IMR-90 (cell line): ENCODE measurements at regions not wholly inside any gene's neighbourhood (a gene's known extent, or its start where the extent isn't known, plus 50 kb on each side); places are given as distances from the start of the nearest gene placed in this dataset.

Experiments
- ATAC-seq: fragments of 200-7000 bp; cut with Tn5 transposase; 2 replicates; pipeline ENCODE4 v1.9.1; 2020; ENCODE audit warnings: low read depth, mild to moderate bottlenecking, moderate library complexity
- BruUV-seq: library from RNA; stranded (reverse); fragments of 400-500 nt; replicated peaks from 2 replicates; lab custom pipeline; 2021; lab: Mats Ljungman, UMichigan
- CTCF ChIA-PET: fragments of 300-600 bp; formaldehyde crosslinking; extraction: SDS; loops from one replicate; lab custom pipeline; 2021; ENCODE audit warnings: antibody characterized with exemption; lab: Yijun Ruan, JAX
- POLR2A ChIA-PET: fragments of 300-600 bp; sonication (Branson Sonifier 250); formaldehyde crosslinking; loops from one replicate; lab custom pipeline; 2022; ENCODE audit warnings: antibody characterized with exemption; ENCODE audit not compliant: unreplicated experiment; lab: Charles Lee
- DNase-seq: peaks from one replicate; pipeline ENCODE4 v3.0.0; 2013
- H2AFZ ChIP-seq: replicated peaks from 2 replicates; pipeline ENCODE3; 2013; ENCODE audit warnings: low read length, mild to moderate bottlenecking; ENCODE audit not compliant: poor library complexity
- H2AK5ac ChIP-seq: 2 replicates; pipeline ENCODE4 v1.6.1; 2013; ENCODE audit warnings: low read depth, low read length, inconsistent platforms
- H2AK9ac ChIP-seq: replicated peaks from 2 replicates; pipeline ENCODE3; 2013; ENCODE audit warnings: mild to moderate bottlenecking, low read depth, low read length, moderate library complexity; ENCODE audit not compliant: poor library complexity
- H2BK120ac ChIP-seq: 2 replicates; pipeline ENCODE4 v1.6.1; 2013; ENCODE audit warnings: low read depth, low read length, inconsistent platforms
- H2BK15ac ChIP-seq: 3 replicates; pipeline ENCODE4 v1.6.1; 2013; ENCODE audit warnings: low read depth, low read length, inconsistent platforms
- H2BK20ac ChIP-seq: 2 replicates; pipeline ENCODE4 v1.6.1; 2013; ENCODE audit warnings: low read depth, mild to moderate bottlenecking, inconsistent platforms, low read length, moderate library complexity
- H2BK5ac ChIP-seq: 2 replicates; pipeline ENCODE4 v1.6.1; 2013; ENCODE audit warnings: mild to moderate bottlenecking, low read depth, low read length, inconsistent platforms; ENCODE audit not compliant: poor library complexity, severe bottlenecking
- H3K14ac ChIP-seq: replicated peaks from 2 replicates; pipeline ENCODE4 v1.6.1; 2013; ENCODE audit warnings: low read depth, low read length, inconsistent platforms
- H3K18ac ChIP-seq: 2 replicates; pipeline ENCODE4 v1.6.1; 2013; ENCODE audit warnings: low read depth, low read length, control low read depth
- H3K23ac ChIP-seq: 2 replicates; pipeline ENCODE4 v1.6.1; 2013; ENCODE audit warnings: low read depth, low read length, inconsistent platforms
- H3K27ac ChIP-seq: 2 replicates; pipeline ENCODE4 v1.5.1; 2013; ENCODE audit warnings: mild to moderate bottlenecking, control low read depth, low read length; ENCODE audit not compliant: insufficient read depth
- H3K27me3 ChIP-seq: 2 replicates; pipeline ENCODE4 v1.6.1; 2013; ENCODE audit warnings: low read length; ENCODE audit not compliant: control insufficient read depth, insufficient read depth
- H3K36me3 ChIP-seq: 2 replicates; pipeline ENCODE4 v1.6.1; 2013; ENCODE audit warnings: low read length, mixed read lengths; ENCODE audit not compliant: control insufficient read depth, insufficient read depth
- H3K4ac ChIP-seq: 2 replicates; pipeline ENCODE4 v1.6.1; 2013; ENCODE audit warnings: low read depth, low read length, inconsistent platforms
- H3K4me1 ChIP-seq: 2 replicates; pipeline ENCODE4 v1.6.1; 2013; ENCODE audit warnings: low read length, mixed read lengths; ENCODE audit not compliant: control insufficient read depth, insufficient read depth
- H3K4me2 ChIP-seq: 2 replicates; pipeline ENCODE4 v1.6.1; 2013; ENCODE audit warnings: low read depth, mild to moderate bottlenecking, control low read depth, low read length, moderate library complexity
- H3K4me3 ChIP-seq: 2 replicates; pipeline ENCODE4 v1.5.1; 2013; ENCODE audit warnings: low read depth, mild to moderate bottlenecking, control low read depth, low read length, moderate library complexity; ENCODE audit not compliant: insufficient read depth
- H3K56ac ChIP-seq: 2 replicates; pipeline ENCODE4 v1.6.1; 2013; ENCODE audit warnings: low read length, inconsistent platforms; ENCODE audit not compliant: insufficient read depth; ENCODE audit errors: extremely low read depth
- H3K79me1 ChIP-seq, 2 experiments: 2 replicates each; pipeline ENCODE4 v1.6.1; 2013; ENCODE audit warnings: low read length in 2 of 2, inconsistent platforms in 1 of 2, low read depth in 1 of 2
- H3K9ac ChIP-seq: 2 replicates; pipeline ENCODE4 v1.6.1; 2013; ENCODE audit warnings: low read depth, low read length, control low read depth
- H3K9me1 ChIP-seq: 2 replicates; pipeline ENCODE4 v1.6.1; 2013; ENCODE audit warnings: low read length, inconsistent platforms; ENCODE audit not compliant: insufficient read depth
- H3K9me3 ChIP-seq: 2 replicates; pipeline ENCODE4 v1.6.1; 2013; ENCODE audit warnings: low read length; ENCODE audit not compliant: control insufficient read depth, insufficient read depth
- H4K20me1 ChIP-seq: 2 replicates; pipeline ENCODE4 v1.6.1; 2013; ENCODE audit warnings: low read length, inconsistent platforms; ENCODE audit not compliant: insufficient read depth
- H4K5ac ChIP-seq: 2 replicates; pipeline ENCODE4 v1.6.1; 2013; ENCODE audit warnings: mild to moderate bottlenecking, low read depth, low read length, control low read depth
- H4K8ac ChIP-seq, 2 experiments: 2 replicates each; pipeline ENCODE4 v1.6.1; 2013; ENCODE audit warnings: low read depth in 2 of 2, low read length in 2 of 2, control low read depth in 1 of 2, inconsistent platforms in 1 of 2
- H4K91ac ChIP-seq: 2 replicates; pipeline ENCODE4 v1.6.1; 2013; ENCODE audit warnings: low read depth, low read length, inconsistent platforms; ENCODE audit not compliant: insufficient read depth
- BHLHE40 ChIP-seq: fragments of 150-350 bp; IDR thresholded peaks from 2 replicates; pipeline ENCODE4 v1.6.1; 2016; ENCODE audit warnings: mild to moderate bottlenecking, low read depth, low read length
- CEBPB ChIP-seq: IDR thresholded peaks from 2 replicates; pipeline ENCODE4 v1.6.1; 2012; ENCODE audit warnings: low read depth, low read length, improper control_type of control experiment
- CHD1 ChIP-seq: IDR thresholded peaks from 2 replicates; pipeline ENCODE4 v1.6.1; 2012; ENCODE audit warnings: low read depth, low read length, improper control_type of control experiment
- FOS ChIP-seq: fragments of 150-350 bp; IDR thresholded peaks from 2 replicates; pipeline ENCODE4 v1.6.1; 2016; ENCODE audit warnings: low read depth, low read length
- MAZ ChIP-seq: IDR thresholded peaks from 2 replicates; pipeline ENCODE4 v1.6.1; 2012; ENCODE audit warnings: low read depth, mild to moderate bottlenecking, low read length, improper control_type of control experiment, moderate library complexity, borderline replicate concordance
- MXI1 ChIP-seq: IDR thresholded peaks from 2 replicates; pipeline ENCODE4 v1.6.1; 2012; ENCODE audit warnings: low read depth, mild to moderate bottlenecking, low read length, moderate library complexity, borderline replicate concordance
- POLR2A ChIP-seq: IDR thresholded peaks from 2 replicates; pipeline ENCODE4 v1.6.1; 2012; ENCODE audit warnings: mild to moderate bottlenecking, low read depth, low read length
- RAD21 ChIP-seq: IDR thresholded peaks from 2 replicates; pipeline ENCODE4 v1.6.1; 2012; ENCODE audit warnings: low read length, improper control_type of control experiment
- RCOR1 ChIP-seq: IDR thresholded peaks from 2 replicates; pipeline ENCODE4 v1.6.1; 2012; ENCODE audit warnings: mild to moderate bottlenecking, low read length, improper control_type of control experiment; ENCODE audit not compliant: insufficient replicate concordance
- RFX5 ChIP-seq: IDR thresholded peaks from 2 replicates; pipeline ENCODE4 v1.8.0; 2012; ENCODE audit warnings: low read depth, mild to moderate bottlenecking, low read length, moderate library complexity
- SMC3 ChIP-seq: fragments of 150-350 bp; IDR thresholded peaks from 2 replicates; pipeline ENCODE4 v1.6.1; 2016; ENCODE audit warnings: low read depth, mild to moderate bottlenecking, antibody characterized with exemption, low read length, moderate library complexity
- WGBS, 2 experiments: methylation state at CpG; one replicate each; pipeline versions ENCODE4 v1.1.5 to v1.1.7; 2013; ENCODE audit warnings: missing lambda C conversion rate in 2 of 2; ENCODE audit not compliant: insufficient read length in 1 of 2; ENCODE audit errors: extremely low coverage in 2 of 2; 5-methylcytosine and 5-hydroxymethylcytosine counted together
- dilution Hi-C: fragments of 300-500 bp; cut with HindIII; formaldehyde crosslinking; loops from one replicate; pipeline ENCODE4 v1.14.3; 2018; ENCODE audit warnings: low sequenced_read_pairs; ENCODE audit not compliant: unreplicated experiment
- in situ Hi-C: fragments of 300-500 bp; cut with MboI; formaldehyde crosslinking; loops from 3 replicates; pipeline ENCODE4 v1.14.3; 2019; ENCODE audit warnings: low sequenced_read_pairs, inconsistent platforms, mixed read lengths
- intact Hi-C: fragments of 100-400 bp; cut with micrococcal nuclease; formaldehyde crosslinking; loops from 2 replicates; pipeline ENCODE4 v1.10.0; 2022
- TF ChIP-seq, protein P1 (sequence below): conservative IDR thresholded peaks from 2 replicates; pipeline ENCODE4 v1.5.1; 2012; ENCODE audit warnings: mild to moderate bottlenecking, low read depth, low read length, improper control_type of control experiment

GRCh38 chrX:40303256-40304077 is 205.7 kb upstream of the BCOR start:
- no CpG with 5 or more reads among the region's 4 CpGs for WGBS, 2 experiments
- Histone ChIP-seq H3K23ac (no peak overlapping the region), H2AK5ac (no peak overlapping the region), H4K8ac (no peak overlapping the region), H3K27me3 (peaks cover 24% of the 10 kb centered on the region), H3K9me3 (peaks cover 1% of the 10 kb centered on the region; the same call in 1 of the 2 replicates), H4K91ac (no peak overlapping the region), H3K9me1 (no peaks in the 10 kb centered on the region), H3K36me3 (no peaks in the 10 kb centered on the region), H2AFZ (no peak overlapping the region), H3K4me3 (no peak overlapping the region), H3K56ac (no peak overlapping the region), H2BK120ac (no peak overlapping the region), H4K5ac (no peak overlapping the region), H2BK5ac (no peak overlapping the region), H3K4ac (no peak overlapping the region), H3K18ac (no peak overlapping the region), H3K4me2 (no peak overlapping the region), H3K9ac (no peak overlapping the region), H3K27ac (no peak overlapping the region), H2BK20ac (no peak overlapping the region), H3K4me1 (no peaks in the 10 kb centered on the region), H3K14ac (no peak overlapping the region), H2AK9ac (no peak overlapping the region), H3K79me1 (no peaks in the 10 kb centered on the region), H2BK15ac (no peak overlapping the region), H4K20me1 (no peaks in the 10 kb centered on the region)
- intact Hi-C loops = no loop called here
- TF ChIP-seq SMC3 = no peak
- TF ChIP-seq MXI1 = no peak
- no peak for TF ChIP-seq RFX5
- TF ChIP-seq MAZ = no peak
- TF ChIP-seq CHD1 = no peak
- no peak for TF ChIP-seq FOS
- TF ChIP-seq RAD21 = no peak
- no peak for TF ChIP-seq POLR2A
- no peak for TF ChIP-seq BHLHE40
- TF ChIP-seq, protein P1, sequence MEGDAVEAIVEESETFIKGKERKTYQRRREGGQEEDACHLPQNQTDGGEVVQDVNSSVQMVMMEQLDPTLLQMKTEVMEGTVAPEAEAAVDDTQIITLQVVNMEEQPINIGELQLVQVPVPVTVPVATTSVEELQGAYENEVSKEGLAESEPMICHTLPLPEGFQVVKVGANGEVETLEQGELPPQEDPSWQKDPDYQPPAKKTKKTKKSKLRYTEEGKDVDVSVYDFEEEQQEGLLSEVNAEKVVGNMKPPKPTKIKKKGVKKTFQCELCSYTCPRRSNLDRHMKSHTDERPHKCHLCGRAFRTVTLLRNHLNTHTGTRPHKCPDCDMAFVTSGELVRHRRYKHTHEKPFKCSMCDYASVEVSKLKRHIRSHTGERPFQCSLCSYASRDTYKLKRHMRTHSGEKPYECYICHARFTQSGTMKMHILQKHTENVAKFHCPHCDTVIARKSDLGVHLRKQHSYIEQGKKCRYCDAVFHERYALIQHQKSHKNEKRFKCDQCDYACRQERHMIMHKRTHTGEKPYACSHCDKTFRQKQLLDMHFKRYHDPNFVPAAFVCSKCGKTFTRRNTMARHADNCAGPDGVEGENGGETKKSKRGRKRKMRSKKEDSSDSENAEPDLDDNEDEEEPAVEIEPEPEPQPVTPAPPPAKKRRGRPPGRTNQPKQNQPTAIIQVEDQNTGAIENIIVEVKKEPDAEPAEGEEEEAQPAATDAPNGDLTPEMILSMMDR = no peak
- no peak for TF ChIP-seq RCOR1
- TF ChIP-seq CEBPB = no peak
- dilution Hi-C loops = no loop called here
- DNase-seq (no peak), ATAC-seq (no peak)
- no TSS peak for BruUV-seq
- POLR2A ChIA-PET = no interaction called here
- CTCF ChIA-PET = no interaction called here
- in situ Hi-C loops = no loop called here
